ENCODE measurements at regions not wholly inside any gene's neighbourhood (a gene's known extent, or its start where the extent isn't known, plus 50 kb on each side); places are given as distances from the start of the nearest gene placed in this dataset.
"Not testable (repeated sequence)": the region's sequence is repeated elsewhere in the genome, so short reads cannot be mapped to it uniquely, and the experiment has no call there.

- DNase-seq = no peak
- Mint-ChIP-seq H3K4me1 (ENCODE audit: low read depth) (no peaks in the 10 kb centered on the region), H3K27ac (no peak overlapping the region), H3K36me3 (ENCODE audit: low read depth) (no peaks in the 10 kb centered on the region), H3K27me3 (ENCODE audit: low read depth) (no peaks in the 10 kb centered on the region), H3K4me3 (no peak overlapping the region), H3K9me3 (peaks cover 5% of the 10 kb centered on the region)
- intact Hi-C loops (cut with micrococcal nuclease) = no loop called here
- CTCF ChIA-PET = interaction anchor here (0.6 kb wide), 1 partner anchor 252 kb away, joined by 3 read pairs; no protein-coding TSS in a partner anchor
These were observed 458.0 kb downstream of the DOK5 start for GRCh38 chr20:54933212-54933904.

GRCh38 chr20:54929191-54929590 is 453.8 kb downstream of the DOK5 start:
- Mint-ChIP-seq H3K27ac (no peak overlapping the region), H3K36me3 (ENCODE audit: low read depth) (no peaks in the 10 kb centered on the region), H3K27me3 (ENCODE audit: low read depth) (no peaks in the 10 kb centered on the region), H3K4me3 (no peak overlapping the region), H3K9me3 (peaks cover 4% of the 10 kb centered on the region), H3K4me1 (ENCODE audit: low read depth) (no peaks in the 10 kb centered on the region)
- DNase-seq = no peak
- intact Hi-C loops (cut with micrococcal nuclease) = no loop called here
- CTCF ChIA-PET = no interaction called here

GRCh38 chr20:54928564-54928963 is 453.2 kb downstream of the DOK5 start:
- CTCF ChIA-PET = no interaction called here
- Mint-ChIP-seq H3K4me1 (ENCODE audit: low read depth) (no peaks in the 10 kb centered on the region), H3K4me3 (no peak overlapping the region), H3K27ac (no peak overlapping the region), H3K9me3 (peaks cover 4% of the 10 kb centered on the region), H3K36me3 (ENCODE audit: low read depth) (no peaks in the 10 kb centered on the region), H3K27me3 (ENCODE audit: low read depth) (no peaks in the 10 kb centered on the region)
- DNase-seq = no peak
- intact Hi-C loops (cut with micrococcal nuclease) = no loop called here

- Mint-ChIP-seq H3K27me3 (ENCODE audit: low read depth) (no peaks in the 10 kb centered on the region), H3K4me1 (ENCODE audit: low read depth) (no peaks in the 10 kb centered on the region), H3K27ac (no peak overlapping the region), H3K36me3 (ENCODE audit: low read depth) (no peaks in the 10 kb centered on the region), H3K4me3 (no peak overlapping the region), H3K9me3 (peaks cover 2% of the 10 kb centered on the region)
- no peak for DNase-seq
- intact Hi-C loops (cut with micrococcal nuclease) = no loop called here
- CTCF ChIA-PET = no interaction called here
These were observed 447.2 kb downstream of the DOK5 start for GRCh38 chr20:54922636-54923035.

- Mint-ChIP-seq H3K4me1 (ENCODE audit: low read depth) (no peaks in the 10 kb centered on the region), H3K4me3 (no peak overlapping the region), H3K27ac (no peak overlapping the region), H3K9me3 (peaks cover 2% of the 10 kb centered on the region), H3K27me3 (ENCODE audit: low read depth) (no peaks in the 10 kb centered on the region), H3K36me3 (ENCODE audit: low read depth) (no peaks in the 10 kb centered on the region)
- CTCF ChIA-PET = no interaction called here
- intact Hi-C loops (cut with micrococcal nuclease) = no loop called here
- no peak for DNase-seq
These were observed 446.7 kb downstream of the DOK5 start for GRCh38 chr20:54922096-54922495.

- Mint-ChIP-seq H3K27ac (no peak overlapping the region), H3K4me3 (no peak overlapping the region), H3K9me3 (peaks cover 2% of the 10 kb centered on the region), H3K36me3 (ENCODE audit: low read depth) (no peaks in the 10 kb centered on the region), H3K27me3 (ENCODE audit: low read depth) (no peaks in the 10 kb centered on the region), H3K4me1 (ENCODE audit: low read depth) (no peaks in the 10 kb centered on the region)
- CTCF ChIA-PET = no interaction called here
- DNase-seq = no peak
- intact Hi-C loops (cut with micrococcal nuclease) = no loop called here
These were observed 445.1 kb downstream of the DOK5 start for GRCh38 chr20:54920491-54920890.

GRCh38 chr20:54918993-54919392 is 443.6 kb downstream of the DOK5 start:
- DNase-seq; H3K36me3 Mint-ChIP-seq (ENCODE audit: low read depth); H3K9me3 Mint-ChIP-seq; intact Hi-C loops (cut with micrococcal nuclease); H3K4me1 Mint-ChIP-seq (ENCODE audit: low read depth); H3K27me3 Mint-ChIP-seq (ENCODE audit: low read depth); H3K27ac Mint-ChIP-seq; CTCF ChIA-PET; H3K4me3 Mint-ChIP-seq: not testable (repeated sequence)

- Mint-ChIP-seq H3K4me3 (no peak overlapping the region), H3K27me3 (ENCODE audit: low read depth) (no peaks in the 10 kb centered on the region), H3K27ac (no peak overlapping the region), H3K4me1 (ENCODE audit: low read depth) (no peaks in the 10 kb centered on the region), H3K9me3 (peaks cover 2% of the 10 kb centered on the region), H3K36me3 (ENCODE audit: low read depth) (no peaks in the 10 kb centered on the region)
- DNase-seq = no peak
- CTCF ChIA-PET = no interaction called here
- intact Hi-C loops (cut with micrococcal nuclease) = no loop called here
These were observed 439.6 kb downstream of the DOK5 start for GRCh38 chr20:54914995-54915394.

- no peaks in the 10 kb centered on the region for H3K27me3 Mint-ChIP-seq (ENCODE audit: low read depth)
- H3K27ac Mint-ChIP-seq = no peak overlapping the region
- H3K4me1 Mint-ChIP-seq (ENCODE audit: low read depth) = no peaks in the 10 kb centered on the region
- H3K4me3 Mint-ChIP-seq = no peak overlapping the region
- no peaks in the 10 kb centered on the region for H3K36me3 Mint-ChIP-seq (ENCODE audit: low read depth)
- no peak for DNase-seq
- intact Hi-C loops (cut with micrococcal nuclease) = no loop called here
- H3K9me3 Mint-ChIP-seq = peaks cover 16% of the 10 kb centered on the region
- CTCF ChIA-PET = no interaction called here
These were observed 434.3 kb downstream of the DOK5 start for GRCh38 chr20:54909702-54910101.

GRCh38 chr20:54906134-54906533 is 430.7 kb downstream of the DOK5 start:
- H3K27me3 Mint-ChIP-seq (ENCODE audit: low read depth); H3K36me3 Mint-ChIP-seq (ENCODE audit: low read depth); intact Hi-C loops (cut with micrococcal nuclease); DNase-seq; H3K27ac Mint-ChIP-seq; H3K4me3 Mint-ChIP-seq; H3K4me1 Mint-ChIP-seq (ENCODE audit: low read depth); CTCF ChIA-PET: not testable (repeated sequence)
- peaks cover 18% of the 10 kb centered on the region for H3K9me3 Mint-ChIP-seq

- no peak for DNase-seq
- Mint-ChIP-seq H3K9me3 (peaks cover 7% of the 10 kb centered on the region), H3K4me3 (no peak overlapping the region), H3K36me3 (ENCODE audit: low read depth) (no peaks in the 10 kb centered on the region), H3K4me1 (ENCODE audit: low read depth) (no peaks in the 10 kb centered on the region), H3K27me3 (ENCODE audit: low read depth) (no peaks in the 10 kb centered on the region), H3K27ac (no peak overlapping the region)
- intact Hi-C loops (cut with micrococcal nuclease) = no loop called here
- CTCF ChIA-PET = no interaction called here
These were observed 422.4 kb downstream of the DOK5 start for GRCh38 chr20:54897787-54898186.

- H3K27me3 Mint-ChIP-seq (ENCODE audit: low read depth) = no peaks in the 10 kb centered on the region
- no peaks in the 10 kb centered on the region for H3K36me3 Mint-ChIP-seq (ENCODE audit: low read depth)
- no peak overlapping the region for H3K27ac Mint-ChIP-seq
- no peak for DNase-seq
- no peaks in the 10 kb centered on the region for H3K4me1 Mint-ChIP-seq (ENCODE audit: low read depth)
- CTCF ChIA-PET = no interaction called here
- no peak overlapping the region for H3K4me3 Mint-ChIP-seq
- H3K9me3 Mint-ChIP-seq = no peaks in the 10 kb centered on the region
- intact Hi-C loops (cut with micrococcal nuclease) = no loop called here
These were observed 416.5 kb downstream of the DOK5 start for GRCh38 chr20:54891907-54892306.

GRCh38 chr20:54879393-54879792 is 404.0 kb downstream of the DOK5 start:
- DNase-seq = no peak
- no peaks in the 10 kb centered on the region for H3K27me3 Mint-ChIP-seq (ENCODE audit: low read depth)
- no peak overlapping the region for H3K27ac Mint-ChIP-seq
- CTCF ChIA-PET = interaction anchor here (0.6 to 0.9 kb wide), 2 partner anchors 11 to 834 kb away, joined by 3 read pairs; no protein-coding TSS in a partner anchor
- H3K36me3 Mint-ChIP-seq (ENCODE audit: low read depth) = no peaks in the 10 kb centered on the region
- H3K9me3 Mint-ChIP-seq = peaks cover 3% of the 10 kb centered on the region
- H3K4me3 Mint-ChIP-seq = no peak overlapping the region
- intact Hi-C loops (cut with micrococcal nuclease) = no loop called here
- no peaks in the 10 kb centered on the region for H3K4me1 Mint-ChIP-seq (ENCODE audit: low read depth)
